ENCODE measurements at regions not wholly inside any gene's neighbourhood (a gene's known extent, or its start where the extent isn't known, plus 50 kb on each side); places are given as distances from the start of the nearest gene placed in this dataset.

DNA sequence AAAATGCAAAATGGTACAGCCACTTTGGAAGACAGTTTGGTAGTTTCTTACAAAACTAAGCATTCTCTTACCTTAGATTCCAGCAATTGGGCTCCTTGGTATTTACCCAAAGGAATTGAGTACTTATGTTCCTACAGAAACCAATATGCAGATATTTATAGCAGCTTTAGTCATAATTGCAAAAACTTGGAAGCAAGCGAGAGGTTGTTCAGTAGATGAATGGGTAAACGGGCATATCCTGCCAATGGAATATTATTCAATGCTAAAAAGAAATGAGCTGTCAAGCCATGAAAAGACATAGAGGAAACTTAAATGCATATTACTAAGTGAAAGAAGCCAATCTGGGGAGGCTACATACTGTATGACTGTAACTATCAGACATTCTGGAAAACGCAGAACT, 926.7 kb downstream of the TYW1 start:
- H3K4ac ChIP-seq (replicated peaks; ENCODE audit: insufficient read length, low read depth, low read length): no peak overlapping the region
- no peaks in the 10 kb centered on the region for H3K79me2 ChIP-seq (ENCODE audit: control insufficient read depth in 1 of 2, insufficient read depth in 2 of 2, low read length in 2 of 2)
- H3K79me1 ChIP-seq (ENCODE audit: low read depth, low read length): no peaks in the 10 kb centered on the region
- POLR2A ChIA-PET (ENCODE audit: partially characterized antibody): no interaction called here
- FAIRE-seq: no peak
- H3K14ac ChIP-seq (ENCODE audit: insufficient read length): no peak overlapping the region
- H3K27ac ChIP-seq (ENCODE audit: low read depth, low read length): no peak overlapping the region
- no peak overlapping the region for H4K8ac ChIP-seq (ENCODE audit: extremely low read depth, insufficient read depth, low read length)
- no peak overlapping the region for H4K5ac ChIP-seq (ENCODE audit: insufficient read length, low read depth, low read length)
- H2AK5ac ChIP-seq (ENCODE audit: low read depth, low read length): no peak overlapping the region
- peaks cover 0 to 8% of the 10 kb centered on the region in 2 experiments; a peak in 1 of 4 replicates for H3K9me3 ChIP-seq (ENCODE audit: insufficient read depth in 2 of 2, low read depth in 1 of 2, low read length in 1 of 2)
- no peaks in the 10 kb centered on the region for H3K36me3 ChIP-seq (ENCODE audit: control insufficient read depth in 2 of 4, insufficient read depth in 4 of 4, low read length in 3 of 4)
- no peak overlapping the region for H2AFZ ChIP-seq (ENCODE audit: low read length)
- no peak for DNase-seq (ENCODE audit: low read depth in 1 of 2, low spot score in 2 of 2)
- no peak overlapping the region for H3K4me2 ChIP-seq (ENCODE audit: insufficient read depth in 1 of 2, low read depth in 2 of 2, low read length in 2 of 2)
- no peak overlapping the region for H2BK5ac ChIP-seq (ENCODE audit: low read depth, low read length)
- no peaks in the 10 kb centered on the region for H3K4me1 ChIP-seq (replicated peaks in 1 of 4; ENCODE audit: control insufficient read depth in 3 of 4, insufficient read depth in 4 of 4, low read length in 3 of 4)
- H3K18ac ChIP-seq (ENCODE audit: extremely low read depth, low read length): no peak overlapping the region
- H3K4me3 ChIP-seq (ENCODE audit: extremely low read depth in 1 of 4, insufficient read depth in 2 of 4, low read depth in 3 of 4, low read length in 4 of 4): no peak overlapping the region
- no peak overlapping the region for H2BK15ac ChIP-seq (ENCODE audit: low read length)
- no peaks in the 10 kb centered on the region for H4K20me1 ChIP-seq (replicated peaks in 1 of 2; ENCODE audit: control insufficient read depth in 1 of 2, insufficient read depth in 2 of 2, low read length in 2 of 2)
- CTCF ChIA-PET (ENCODE audit: partially characterized antibody): no interaction called here
- no peak overlapping the region for H3K9ac ChIP-seq (replicated peaks in 1 of 4; ENCODE audit: extremely low read depth in 1 of 4, low read depth in 3 of 4, low read length in 3 of 4)
- H3K27me3 ChIP-seq (replicated peaks in 1 of 4; ENCODE audit: control insufficient read depth in 3 of 4, extremely low read depth in 1 of 4, insufficient read depth in 3 of 4, low read length in 3 of 4): no peaks in the 10 kb centered on the region
- H2BK20ac ChIP-seq (ENCODE audit: low read length): no peak overlapping the region
- H2BK120ac ChIP-seq (replicated peaks; ENCODE audit: low read depth, low read length): no peak overlapping the region
- 97% methylated on average over 3 of the region's 3 CpGs; no CpG with 5 or more reads in 1 of the 2 experiments for WGBS, 2 experiments (ENCODE audit: extremely low coverage in 1 of 2, insufficient coverage in 1 of 2, insufficient read length in 1 of 2, insufficient replicate concordance in 2 of 2, low coverage in 1 of 2, low lambda C conversion rate in 2 of 2, missing lambda C conversion rate in 1 of 2)
- H4K91ac ChIP-seq (replicated peaks; ENCODE audit: insufficient read length, low read length): no peak overlapping the region
- no peaks in the 10 kb centered on the region for H3K23me2 ChIP-seq (ENCODE audit: low read depth, low read length)
- H3K56ac ChIP-seq (replicated peaks; ENCODE audit: insufficient read length, low read depth, low read length): no peak overlapping the region
- no peak overlapping the region for H2BK12ac ChIP-seq (ENCODE audit: low read depth, low read length)
- H3K23ac ChIP-seq (ENCODE audit: insufficient read length): no peak overlapping the region
- TF ChIP-seq POLR2A (IDR thresholded peaks at IDR 0.05; ENCODE audit: control extremely low read depth in 1 of 2, low read depth in 2 of 2, low read length in 2 of 2) (no peak), CBX5 (IDR thresholded peaks at IDR 0.05; ENCODE audit: low read depth, low read length) (no peak), HDAC2 (IDR thresholded peaks at IDR 0.05; ENCODE audit: borderline replicate concordance in 1 of 2, low read depth in 2 of 2, low read length in 2 of 2) (no peak), SRF (IDR thresholded peaks at IDR 0.05; ENCODE audit: low read depth, low read length) (no peak), ASH2L (IDR thresholded peaks at IDR 0.05; ENCODE audit: low read length) (no peak), JUN (IDR thresholded peaks at IDR 0.05; ENCODE audit: low read depth, low read length) (no peak)

Data from H1 (cell line).